GM12878 (cell line): ENCODE measurements at regions not wholly inside any gene's neighbourhood (a gene's known extent, or its start where the extent isn't known, plus 50 kb on each side); places are given as distances from the start of the nearest gene placed in this dataset.

Experiments used
- ATAC-seq: fragments of 200-7000 bp; cut with Tn5 transposase; 3 replicates; pipeline ENCODE4 v1.9.1; 2020; ENCODE audit warnings: mild to moderate bottlenecking, moderate library complexity
- BruUV-seq: library from RNA; stranded (reverse); fragments of 400-500 nt; replicated peaks from 2 replicates; lab custom pipeline; 2021; lab: Mats Ljungman, UMichigan
- CTCF ChIA-PET: fragments of 300-600 bp; sonication (Branson Sonifier 250); formaldehyde crosslinking; extraction: SDS; loops from one replicate; lab custom pipeline; 2021; ENCODE audit warnings: inconsistent platforms; lab: Yijun Ruan, JAX
- POLR2A ChIA-PET: fragments of 350-600 bp; formaldehyde crosslinking; extraction: SDS; loops from one replicate; lab custom pipeline; 2021; ENCODE audit warnings: inconsistent platforms; lab: Charles Lee
- RAD21 ChIA-PET: fragments of 300-600 bp; sonication (Branson Sonifier 250); formaldehyde crosslinking; loops from one replicate; lab custom pipeline; 2023; ENCODE audit warnings: antibody characterized with exemption; ENCODE audit not compliant: unreplicated experiment; lab: Charles Lee
- SMC1A ChIA-PET: fragments of 300-600 bp; sonication (Branson Sonifier 250); formaldehyde crosslinking; loops from one replicate; lab custom pipeline; 2023; ENCODE audit not compliant: unreplicated experiment, uncharacterized antibody; lab: Charles Lee
- DNase-seq: peaks from one replicate; pipeline ENCODE4 v3.0.0-alpha.2; 2011; ENCODE audit warnings: low read depth, low spot score
- FAIRE-seq: peaks from 3 replicates; lab custom pipeline; 2011; peaks lifted over from hg19 to GRCh38; lab: Jason Lieb, UNC
- H2AFZ ChIP-seq: 2 replicates; pipeline ENCODE4 v1.6.0; 2011; ENCODE audit warnings: low read depth, low read length, control low read depth; ENCODE audit not compliant: control insufficient read depth
- H3K27ac ChIP-seq: 2 replicates; pipeline ENCODE4 v1.5.1; 2011; ENCODE audit warnings: control low read depth; ENCODE audit not compliant: control insufficient read depth, insufficient read depth
- H3K27me3 ChIP-seq, 2 experiments: replicated peaks in 1 of 2; 2 replicates each; pipeline versions ENCODE4 v1.6.0 to v1.6.1; 2011; ENCODE audit warnings: low read length in 1 of 2; ENCODE audit not compliant: control insufficient read depth in 2 of 2, insufficient read depth in 2 of 2
- H3K36me3 ChIP-seq, 2 experiments: 2 replicates each; pipeline ENCODE4 v1.5.1; 2011; ENCODE audit warnings: low read length in 1 of 2; ENCODE audit not compliant: control insufficient read depth in 2 of 2, insufficient read depth in 2 of 2
- H3K4me1 ChIP-seq: 2 replicates; pipeline ENCODE4 v1.6.1; 2011; ENCODE audit warnings: mild to moderate bottlenecking, low read length, moderate library complexity, mixed read lengths; ENCODE audit not compliant: control insufficient read depth, insufficient read depth
- H3K4me2 ChIP-seq: 2 replicates; pipeline ENCODE4 v1.6.0; 2011; ENCODE audit warnings: control low read depth; ENCODE audit not compliant: control insufficient read depth, insufficient read depth
- H3K4me3 ChIP-seq: fragments of 200-600 bp; sonication (generic); 2 replicates; pipeline ENCODE4 v1.5.1; 2016
- H3K79me2 ChIP-seq: 2 replicates; pipeline ENCODE4 v1.6.0; 2011; ENCODE audit warnings: low read length; ENCODE audit not compliant: control insufficient read depth, insufficient read depth
- H3K9ac ChIP-seq: 2 replicates; pipeline ENCODE4 v1.8.0; 2011; ENCODE audit warnings: low read length, control low read depth, mixed read lengths; ENCODE audit not compliant: control insufficient read depth, insufficient read depth
- H3K9me3 ChIP-seq: replicated peaks from 3 replicates; pipeline ENCODE4 v1.5.1; 2011; ENCODE audit warnings: mild to moderate bottlenecking, low read length; ENCODE audit not compliant: control insufficient read depth, insufficient read depth
- H4K20me1 ChIP-seq: 2 replicates; pipeline ENCODE4 v1.6.0; 2011; ENCODE audit not compliant: control insufficient read depth, insufficient read depth
- BCL3 ChIP-seq: IDR thresholded peaks from 2 replicates; pipeline ENCODE4 v1.6.1; 2011; ENCODE audit warnings: borderline replicate concordance, low read depth, mild to moderate bottlenecking, moderate library complexity, low read length; ENCODE audit not compliant: insufficient read depth, poor library complexity, severe bottlenecking
- CEBPZ ChIP-seq: fragments of 150-350 bp; IDR thresholded peaks from 2 replicates; pipeline ENCODE4 v1.6.1; 2016; ENCODE audit warnings: low read depth, low read length
- DPF2 ChIP-seq: fragments of 450-650 bp; IDR thresholded peaks from 2 replicates; pipeline ENCODE4 v1.6.1; 2017; ENCODE audit warnings: mild to moderate bottlenecking
- EP300 ChIP-seq, 2 experiments: fragments of 150-350 bp in 1 of 2; IDR thresholded peaks; 2 replicates each; pipeline ENCODE4 v1.6.1; 2011 to 2012; ENCODE audit warnings: low read depth in 2 of 2, low read length in 2 of 2, borderline replicate concordance in 1 of 2, improper control_type of control experiment in 1 of 2, inconsistent platforms in 1 of 2; ENCODE audit not compliant: control insufficient read depth in 1 of 2
- JUNB ChIP-seq: IDR thresholded peaks from 2 replicates; pipeline ENCODE4 v1.6.1; 2016; ENCODE audit warnings: antibody characterized with exemption, mild to moderate bottlenecking
- POLR2A ChIP-seq: IDR thresholded peaks from 2 replicates; pipeline ENCODE4 v1.6.1; 2011; ENCODE audit warnings: low read depth, mild to moderate bottlenecking, low read length
- RCOR1 ChIP-seq: conservative IDR thresholded peaks from 2 replicates; pipeline ENCODE4 v1.6.1; 2012; ENCODE audit warnings: low read depth, low read length, improper control_type of control experiment
- SP1 ChIP-seq: IDR thresholded peaks from one replicate; pipeline ENCODE4 v1.6.1; 2011; ENCODE audit warnings: low read depth, low read length
- SREBF1 ChIP-seq: IDR thresholded peaks from 2 replicates; pipeline ENCODE4 v1.6.1; 2012; ENCODE audit warnings: mild to moderate bottlenecking, low read length
- WGBS: methylation state at CpG from one replicate; pipeline ENCODE4 v1.1.6; 2016; ENCODE audit warnings: low lambda C conversion rate; ENCODE audit not compliant: insufficient replicate concordance, insufficient coverage; ENCODE audit errors: missing lambda C conversion rate; 5-methylcytosine and 5-hydroxymethylcytosine counted together
- in situ Hi-C: fragments of 300-500 bp; cut with MboI; formaldehyde crosslinking; loops from 9 replicates; pipeline ENCODE4 v1.14.3; 2018; ENCODE audit warnings: mixed read lengths
- intact Hi-C: fragments of 100-400 bp; cut with micrococcal nuclease; formaldehyde crosslinking; loops from one replicate; pipeline ENCODE4 v1.14.2; 2022; ENCODE audit not compliant: unreplicated experiment

GRCh38 chr6:4616311-4616710, 159.9 kb upstream of the CDYL start:
- FAIRE-seq (no peak), DNase-seq (no peak), ATAC-seq (no peak)
- SMC1A ChIA-PET: no interaction called here
- H3K27ac ChIP-seq: no peak overlapping the region
- no peaks in the 10 kb centered on the region for H4K20me1 ChIP-seq
- no peaks in the 10 kb centered on the region; the same call in 2 of the 3 replicates for H3K9me3 ChIP-seq
- CTCF ChIA-PET: interaction anchor here (0.7 kb wide), 1 partner anchor 187 kb away, joined by 3 read pairs; no protein-coding TSS in a partner anchor
- POLR2A ChIA-PET: no interaction called here
- 68% methylated on average over 8 of the region's 8 CpGs for WGBS
- intact Hi-C loops (no loop called here), in situ Hi-C loops (no loop called here)
- H3K4me3 ChIP-seq: no peak overlapping the region
- H3K79me2 ChIP-seq: no peaks in the 10 kb centered on the region
- H3K36me3 ChIP-seq: no peaks in the 10 kb centered on the region
- no peak overlapping the region for H2AFZ ChIP-seq
- no peak overlapping the region for H3K4me2 ChIP-seq
- TF ChIP-seq CEBPZ (no peak), EP300 (IDR thresholded peaks at IDR 0.05; ENCODE audit: borderline replicate concordance in 1 of 2, control insufficient read depth in 1 of 2, low read depth in 2 of 2, low read length in 2 of 2) (no peak), POLR2A (no peak), BCL3 (no peak), DPF2 (no peak), RCOR1 (no peak), SREBF1 (no peak), SP1 (no peak), JUNB (no peak)
- RAD21 ChIA-PET: no interaction called here
- H3K4me1 ChIP-seq: no peaks in the 10 kb centered on the region
- no TSS peak for BruUV-seq
- H3K9ac ChIP-seq: no peak overlapping the region
- no peaks in the 10 kb centered on the region for H3K27me3 ChIP-seq
